GM18868 (cell line): ENCODE measurements at regions not wholly inside any gene's neighbourhood (a gene's known extent, or its start where the extent isn't known, plus 50 kb on each side); places are given as distances from the start of the nearest gene placed in this dataset.
"Not testable (repeated sequence)": the region's sequence is repeated elsewhere in the genome, so short reads cannot be mapped to it uniquely, and the experiment has no call there.

Experiments
- ATAC-seq: cut with Tn5 transposase; IDR thresholded peaks from one replicate; pipeline ENCODE4 v1.9.1; 2021; ENCODE audit warnings: mild to moderate bottlenecking, moderate library complexity; ENCODE audit not compliant: unreplicated experiment

- ATAC-seq, result no peak
Measured at GRCh38 chr5:21085791-21086190, 1097.8 kb upstream of the CDH18 start.

GRCh38 chr5:21071986-21072385, 1084.0 kb upstream of the CDH18 start:
- ATAC-seq, result no peak

GRCh38 chr5:21071421-21071820, 1083.4 kb upstream of the CDH18 start:
- no peak for ATAC-seq

GRCh38 chr5:21070858-21071257, 1082.9 kb upstream of the CDH18 start:
- ATAC-seq, result no peak

- ATAC-seq, result no peak
Measured at GRCh38 chr5:21067724-21068123, 1079.7 kb upstream of the CDH18 start.

GRCh38 chr5:21063146-21063545, 1075.1 kb upstream of the CDH18 start:
- no peak for ATAC-seq

- peak; percentile 95 for ATAC-seq
Measured at GRCh38 chr5:21058289-21058688, 1070.3 kb upstream of the CDH18 start.

- no peak for ATAC-seq
Measured at GRCh38 chr5:21051945-21052344, 1063.9 kb upstream of the CDH18 start.

- no peak for ATAC-seq
Measured at GRCh38 chr5:21049901-21050300, 1061.9 kb upstream of the CDH18 start.

- ATAC-seq, result no peak
Measured at GRCh38 chr5:21030981-21031380, 1043.0 kb upstream of the CDH18 start.

- no peak for ATAC-seq
Measured at GRCh38 chr5:21024966-21025365, 1037.0 kb upstream of the CDH18 start.

GRCh38 chr5:21013237-21013636, 1025.2 kb upstream of the CDH18 start:
- no peak for ATAC-seq

- no peak for ATAC-seq
Measured at GRCh38 chr5:21007781-21008180, 1019.8 kb upstream of the CDH18 start.

- ATAC-seq, result not testable (repeated sequence)
Measured at GRCh38 chr5:20988933-20989332, 1000.9 kb upstream of the CDH18 start.

- ATAC-seq, result no peak
Measured at GRCh38 chr5:20985754-20986153, 997.8 kb upstream of the CDH18 start.

GRCh38 chr5:20974426-20974825, 986.4 kb upstream of the CDH18 start:
- ATAC-seq, result no peak

- ATAC-seq, result peak; percentile 80
Measured at GRCh38 chr5:20972419-20972925, 984.5 kb upstream of the CDH18 start.

GRCh38 chr5:20959347-20959746, 971.3 kb upstream of the CDH18 start:
- ATAC-seq, result no peak

- ATAC-seq, result no peak
Measured at GRCh38 chr5:20958641-20959040, 970.6 kb upstream of the CDH18 start.

GRCh38 chr5:20956134-20956533, 968.1 kb upstream of the CDH18 start:
- ATAC-seq, result no peak

GRCh38 chr5:20949636-20950035, 961.6 kb upstream of the CDH18 start:
- no peak for ATAC-seq

- not testable (repeated sequence) for ATAC-seq
Measured at GRCh38 chr5:20943183-20943971, 955.4 kb upstream of the CDH18 start.

- not testable (repeated sequence) for ATAC-seq
Measured at GRCh38 chr5:20942603-20943002, 954.6 kb upstream of the CDH18 start.
